CD4-positive, alpha-beta T cell treated with Interleukin-17A for 4 hours (primary cell): ENCODE measurements at regions not wholly inside any gene's neighbourhood (a gene's known extent, or its start where the extent isn't known, plus 50 kb on each side); places are given as distances from the start of the nearest gene placed in this dataset.

ENCODE experiments used
- DNase-seq: peaks from one replicate; pipeline ENCODE4 v3.0.0-alpha.2; 2020; ENCODE audit warnings: mixed read lengths

DNA sequence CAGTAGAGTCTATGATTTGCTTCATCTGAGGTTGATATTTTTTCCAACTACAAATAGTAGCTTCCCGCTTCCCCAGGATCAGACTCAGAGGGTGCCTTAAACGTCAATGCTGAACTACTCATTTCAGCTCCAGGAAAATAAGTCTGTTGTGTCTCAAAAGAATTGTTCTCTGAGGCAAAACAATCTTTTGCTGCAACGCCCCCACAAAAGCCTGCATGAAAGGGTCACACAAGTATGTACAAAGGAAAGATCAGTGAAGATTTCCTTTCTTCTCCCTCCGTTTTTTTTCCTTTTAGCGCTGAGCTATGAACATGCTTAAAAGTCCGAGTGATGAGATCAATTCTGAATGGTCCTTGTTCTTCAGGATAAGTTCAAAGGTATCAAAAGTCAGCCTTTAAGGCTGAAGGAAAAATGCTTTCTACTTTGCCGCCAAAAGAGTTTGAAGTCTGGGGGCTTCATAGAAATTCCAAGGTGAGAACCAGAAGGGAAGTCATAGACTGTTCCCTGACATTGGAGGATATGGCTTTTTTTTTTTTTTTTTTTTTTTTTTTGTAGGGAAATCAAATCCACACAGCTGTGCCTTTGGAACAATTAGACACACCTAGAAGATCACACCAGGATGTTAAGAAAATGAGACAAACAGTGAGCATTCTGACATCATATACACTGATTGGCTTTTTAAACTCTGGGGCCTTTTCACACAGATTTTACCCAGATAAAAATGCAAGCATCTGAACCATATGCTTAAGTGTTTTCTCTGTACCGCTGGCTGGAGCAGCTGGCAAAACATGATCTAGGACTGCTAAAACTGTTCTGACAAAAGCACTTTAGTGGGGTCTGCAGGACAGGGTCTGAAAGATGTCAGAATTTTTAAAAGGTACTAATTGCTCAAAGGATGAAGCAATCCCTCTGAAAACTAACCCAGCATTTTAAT, 329.3 kb downstream of the ENC1 start:
- no peak for DNase-seq

GRCh38 chr5:74310386-74310785, 330.1 kb downstream of the ENC1 start:
- DNase-seq: no peak

DNA sequence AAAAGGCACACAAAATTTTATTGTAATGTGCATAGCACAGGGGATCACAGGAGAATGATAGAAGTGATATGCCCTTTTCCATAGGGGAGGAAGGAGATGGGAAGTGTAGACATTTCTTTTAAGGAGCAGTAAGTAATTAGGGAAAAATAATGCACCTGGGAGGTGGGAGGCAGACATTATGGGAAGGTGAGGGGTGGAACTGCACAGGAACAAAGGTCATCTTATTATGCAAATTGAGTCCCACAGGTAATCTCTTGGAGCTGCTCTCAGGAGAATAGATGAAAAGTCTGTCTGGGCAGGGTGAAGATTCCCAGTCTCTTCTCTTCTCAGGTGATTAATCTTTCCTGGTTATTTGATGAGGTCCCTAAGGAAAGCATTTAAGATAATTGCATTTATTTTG, 331.5 kb downstream of the ENC1 start:
- DNase-seq: no peak

DNA sequence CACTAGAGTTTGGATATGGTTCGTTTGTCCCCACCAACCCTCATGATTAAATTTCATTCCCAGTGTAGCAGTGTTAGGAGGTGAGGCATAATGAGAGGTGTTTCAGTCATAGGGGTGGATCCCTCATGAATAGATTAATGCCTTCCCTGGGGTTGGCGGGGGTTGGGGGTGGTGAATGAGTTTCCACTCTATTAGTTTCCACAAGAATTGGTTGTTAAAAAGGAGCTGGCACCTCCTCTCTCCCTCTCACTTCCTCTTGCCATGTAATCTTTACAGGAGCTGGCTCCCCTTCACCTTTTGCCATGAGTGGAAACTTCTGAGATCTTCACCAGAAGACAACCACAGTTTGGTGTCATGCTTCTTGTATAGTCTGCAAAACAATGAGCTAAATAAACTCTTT, 333.7 kb downstream of the ENC1 start:
- DNase-seq: no peak

- no peak for DNase-seq
Measured at GRCh38 chr5:74304536-74304935, 336.0 kb downstream of the ENC1 start.

GRCh38 chr5:74303578-74303977, 336.9 kb downstream of the ENC1 start:
- no peak for DNase-seq

GRCh38 chr5:74301576-74301975, 339.0 kb downstream of the ENC1 start:
- no peak for DNase-seq

DNA sequence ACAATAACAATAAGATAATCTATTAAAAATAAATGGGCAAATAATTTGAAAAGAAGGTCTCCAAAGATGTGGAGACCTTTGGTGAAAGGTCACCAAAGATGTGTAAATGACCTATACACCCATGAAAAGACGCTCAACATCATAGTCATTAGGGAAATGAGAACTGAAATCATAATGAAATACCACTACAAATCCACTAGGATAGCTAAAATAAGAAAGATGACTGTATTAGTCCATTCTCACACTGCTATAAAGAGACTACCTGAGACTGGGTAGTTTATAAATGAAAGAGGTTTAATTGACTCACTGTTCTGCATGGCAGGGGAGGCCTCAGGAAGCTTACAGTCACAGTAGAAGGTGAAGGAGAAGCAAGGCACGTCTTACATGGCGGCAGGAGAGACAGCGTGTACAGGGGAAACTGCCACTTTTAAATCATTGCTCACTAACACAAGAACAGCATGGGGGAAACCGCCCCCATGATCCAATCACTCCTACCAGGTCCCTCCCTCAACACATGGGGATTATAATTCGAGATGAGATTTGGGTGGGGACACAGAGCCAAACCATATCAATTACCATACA, 339.6 kb downstream of the ENC1 start:
- DNase-seq: no peak

DNA sequence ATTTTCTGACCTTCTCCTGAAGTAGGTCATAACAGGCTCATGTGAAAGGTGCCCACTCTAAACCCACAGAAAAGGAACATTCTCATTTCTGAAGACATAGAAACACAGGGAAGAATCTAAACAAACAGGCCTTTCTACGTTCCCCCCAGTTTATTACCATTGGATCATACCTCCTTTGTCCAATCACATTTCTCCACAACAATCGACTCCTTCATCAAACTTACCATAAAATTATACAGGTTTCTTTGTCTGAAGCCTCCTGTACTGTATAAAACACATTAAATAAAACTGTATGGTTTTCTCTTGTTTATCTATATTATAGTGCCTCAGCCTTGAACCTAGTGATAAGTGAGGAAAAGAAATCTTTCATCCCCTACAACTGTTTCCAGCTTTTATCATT, 340.7 kb downstream of the ENC1 start:
- no peak for DNase-seq

DNA sequence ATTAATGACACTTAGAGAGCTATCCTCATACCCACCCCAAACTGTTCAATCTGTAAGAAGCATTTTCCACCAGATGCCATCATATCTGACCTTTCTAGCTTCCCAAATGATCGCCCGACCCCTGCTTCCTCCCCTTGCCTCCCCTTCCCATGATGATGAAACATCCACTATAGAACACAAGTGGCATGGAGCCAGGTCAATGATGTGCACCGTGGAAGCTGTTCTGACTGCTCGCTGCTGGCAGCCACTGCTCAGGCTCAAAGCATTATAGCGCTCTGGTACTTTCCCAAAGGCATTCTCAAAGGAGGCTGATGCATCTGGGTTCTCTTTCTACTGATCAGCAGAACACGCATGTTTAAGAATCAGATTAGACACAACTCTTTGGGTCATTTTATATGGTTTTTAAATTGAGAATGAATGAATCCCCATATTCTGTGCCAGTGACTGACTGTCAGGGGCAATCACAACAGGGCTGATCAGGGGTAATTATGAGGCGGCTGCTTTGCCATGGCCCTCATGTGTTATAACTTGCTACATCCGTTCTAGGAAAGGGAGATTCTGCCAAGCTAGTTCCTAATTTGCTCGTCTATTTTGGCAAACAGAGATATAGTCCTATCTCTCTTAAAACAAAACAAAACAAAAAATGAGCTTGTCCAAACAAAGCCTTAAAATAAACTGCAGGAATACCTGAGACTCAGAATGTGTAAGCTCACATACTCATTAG, 343.7 kb downstream of the ENC1 start:
- DNase-seq: no peak

DNA sequence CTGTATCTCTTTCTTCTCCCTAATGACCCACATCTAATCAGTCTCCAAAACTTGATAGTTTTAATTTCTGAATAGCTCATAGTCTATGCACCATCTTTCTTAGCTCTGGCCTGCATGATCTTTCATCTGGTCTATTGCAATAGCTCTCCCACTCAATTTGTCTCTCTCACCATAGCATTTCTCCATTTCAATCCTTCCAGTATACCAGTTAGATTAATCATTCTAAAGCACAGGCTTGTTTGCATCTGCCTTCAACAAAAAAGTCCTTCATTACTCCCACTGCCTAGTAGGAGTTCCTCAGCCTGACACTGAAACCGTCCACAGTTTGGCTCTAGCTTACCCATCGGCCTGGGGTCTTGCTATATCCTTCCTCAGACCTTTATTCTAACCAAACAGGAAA, 344.9 kb downstream of the ENC1 start:
- no peak for DNase-seq

- no peak for DNase-seq
Measured at GRCh38 chr5:74295141-74295540, 345.4 kb downstream of the ENC1 start.

- DNase-seq: no peak
Measured at GRCh38 chr5:74294231-74294705, 346.3 kb downstream of the ENC1 start.

DNA sequence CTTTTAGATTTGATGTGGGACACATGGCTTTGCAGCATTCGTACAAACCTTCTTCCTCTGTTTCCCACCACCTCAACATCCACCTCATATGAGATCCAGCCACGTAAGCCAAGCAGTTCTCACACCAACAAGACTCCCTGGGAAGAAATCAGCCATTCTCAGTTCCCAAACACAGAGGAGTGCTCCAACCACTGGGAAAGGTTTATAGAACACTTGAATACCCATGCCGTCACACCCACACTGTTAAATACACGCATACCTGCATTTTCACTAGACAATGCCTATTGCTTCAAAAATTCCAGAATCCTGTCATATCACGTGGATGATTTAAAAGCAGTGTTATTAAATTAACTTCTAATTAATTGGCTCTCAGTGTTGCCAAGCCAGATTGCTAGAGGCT, 347.3 kb downstream of the ENC1 start:
- DNase-seq: no peak

DNA sequence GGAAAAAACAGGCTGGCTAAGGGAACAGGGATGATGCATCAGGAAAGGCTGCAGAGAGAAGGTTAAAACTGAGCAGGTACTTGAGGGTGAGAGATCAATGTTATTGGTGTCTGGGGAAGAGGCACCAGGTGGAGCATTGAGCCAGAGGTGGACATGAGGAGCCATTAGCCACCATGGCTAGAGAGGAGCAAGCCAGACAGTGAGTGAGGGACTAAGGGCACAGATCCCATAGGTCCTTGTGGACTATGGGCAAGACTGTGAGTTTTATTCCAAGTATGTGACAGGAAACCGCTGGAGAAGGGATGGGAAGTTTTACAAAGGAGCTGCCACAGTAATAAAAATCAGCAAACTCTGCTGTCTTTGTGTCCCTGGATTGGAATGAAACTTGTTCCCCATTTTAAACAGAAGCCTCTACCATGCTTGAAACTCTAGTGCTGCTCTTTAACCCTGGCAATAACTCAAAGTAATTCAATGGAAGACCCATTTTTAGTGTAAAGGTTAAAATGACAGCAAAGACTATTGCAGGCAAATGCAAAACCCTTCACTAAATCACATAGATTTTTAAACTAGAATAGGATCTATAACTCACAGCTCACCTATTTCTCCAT, 349.8 kb downstream of the ENC1 start:
- DNase-seq: no peak

GRCh38 chr5:74289691-74290090, 350.8 kb downstream of the ENC1 start:
- DNase-seq: no peak

- no peak for DNase-seq
Measured at GRCh38 chr5:74289238-74289637, 351.3 kb downstream of the ENC1 start.

GRCh38 chr5:74288448-74289108, 351.9 kb downstream of the ENC1 start:
- DNase-seq: no peak

DNA sequence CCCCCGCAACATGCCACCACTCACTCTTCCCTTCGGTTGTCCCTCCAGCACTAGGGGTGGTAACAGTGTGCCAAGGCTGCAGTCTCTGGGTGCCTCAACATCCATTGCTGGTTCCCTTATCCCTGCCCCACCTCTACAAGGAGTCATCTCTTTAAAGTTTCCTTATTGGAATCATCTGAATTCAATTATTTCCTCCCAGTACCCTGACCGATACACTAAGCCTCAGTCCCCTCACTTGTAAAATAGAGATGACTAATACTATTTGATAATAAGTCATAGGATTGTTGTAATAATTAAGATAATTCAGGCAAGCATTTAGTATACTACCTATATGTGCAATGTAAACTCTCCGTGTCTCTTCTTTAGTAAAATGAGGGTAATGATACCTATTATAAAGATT, 352.5 kb downstream of the ENC1 start:
- no peak for DNase-seq

- no peak for DNase-seq
Measured at GRCh38 chr5:74286734-74287695, 353.5 kb downstream of the ENC1 start.

DNA sequence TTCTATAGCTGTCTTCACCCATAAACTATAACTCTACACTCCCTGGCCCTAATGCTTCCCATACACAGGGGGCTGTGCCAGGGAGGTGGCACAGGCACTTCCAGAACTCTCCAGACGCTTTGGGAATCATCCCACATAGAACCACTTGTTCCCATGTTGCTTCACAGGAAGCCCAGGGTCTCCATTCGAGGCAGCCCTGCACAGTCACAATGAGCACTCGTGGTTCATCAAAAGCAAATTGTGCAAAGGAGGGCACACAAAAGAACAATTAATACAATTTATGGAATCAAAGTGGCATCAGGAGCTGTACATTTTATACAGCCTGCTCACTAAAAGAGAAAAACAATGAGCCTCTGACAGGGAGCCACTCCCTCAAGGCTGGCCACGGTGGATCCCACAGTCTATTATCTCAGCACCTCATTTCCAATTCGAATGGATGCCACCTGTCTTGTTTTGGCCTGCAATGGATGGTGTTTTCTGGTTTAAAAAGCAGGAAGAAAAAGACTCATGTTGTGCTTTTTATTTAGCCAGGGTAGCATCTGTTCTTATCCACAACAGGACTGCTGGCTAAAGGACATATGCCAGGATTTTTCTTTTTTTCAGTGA, 354.8 kb downstream of the ENC1 start:
- no peak for DNase-seq
